Endodermal cell (in vitro differentiated cells): ENCODE measurements at regions not wholly inside any gene's neighbourhood (a gene's known extent, or its start where the extent isn't known, plus 50 kb on each side); places are given as distances from the start of the nearest gene placed in this dataset.

ENCODE experiments used
- DNase-seq: peaks from one replicate; pipeline ENCODE4 v3.0.0-alpha.2; 2017
- H3K27ac ChIP-seq: 2 replicates; pipeline ENCODE4 v1.5.1; 2013; ENCODE audit warnings: mild to moderate bottlenecking, low read depth, low read length, moderate library complexity
- H3K27me3 ChIP-seq: 2 replicates; pipeline ENCODE4 v1.6.1; 2013; ENCODE audit warnings: mild to moderate bottlenecking, low read length, moderate library complexity; ENCODE audit not compliant: insufficient read depth, control insufficient read depth, poor library complexity, severe bottlenecking
- H3K36me3 ChIP-seq: 2 replicates; pipeline ENCODE4 v1.7.0; 2013; ENCODE audit warnings: mild to moderate bottlenecking, low read length, moderate library complexity; ENCODE audit not compliant: control insufficient read depth, insufficient read depth
- H3K4me1 ChIP-seq: one replicate; pipeline ENCODE4 v1.7.0; 2013; ENCODE audit warnings: low read length; ENCODE audit not compliant: control insufficient read depth, insufficient read depth
- H3K4me3 ChIP-seq: 2 replicates; pipeline ENCODE4 v1.5.1; 2013; ENCODE audit warnings: mild to moderate bottlenecking, low read length, moderate library complexity
- H3K9ac ChIP-seq: 2 replicates; pipeline ENCODE4 v1.6.1; 2013; ENCODE audit warnings: mild to moderate bottlenecking, low read length, moderate library complexity; ENCODE audit not compliant: poor library complexity, severe bottlenecking; ENCODE audit errors: extremely low read depth
- H3K9me3 ChIP-seq: 2 replicates; pipeline ENCODE4 v1.6.1; 2013; ENCODE audit warnings: mild to moderate bottlenecking, low read length, moderate library complexity; ENCODE audit not compliant: control insufficient read depth
- H3K27ac Mint-ChIP-seq: 2 replicates; pipeline ENCODE4 v1.8.0; 2020; ENCODE audit warnings: mixed read lengths
- H3K27me3 Mint-ChIP-seq: 2 replicates; pipeline ENCODE4 v1.8.0; 2021; ENCODE audit warnings: mild to moderate bottlenecking, mixed read lengths; ENCODE audit not compliant: insufficient read depth
- H3K36me3 Mint-ChIP-seq: 2 replicates; pipeline ENCODE4 v1.8.0; 2020; ENCODE audit warnings: low read depth, mixed read lengths
- H3K4me1 Mint-ChIP-seq: 2 replicates; pipeline ENCODE4 v1.8.0; 2020; ENCODE audit warnings: mixed read lengths
- H3K4me3 Mint-ChIP-seq: 2 replicates; pipeline ENCODE4 v1.8.0; 2020; ENCODE audit warnings: mild to moderate bottlenecking, moderate library complexity, mixed read lengths
- H3K9me3 Mint-ChIP-seq: 2 replicates; pipeline ENCODE4 v1.8.0; 2020; ENCODE audit warnings: mild to moderate bottlenecking, mixed read lengths
- WGBS, 2 experiments: methylation state at CpG; one replicate each; pipeline versions ENCODE4 v1.1.5 to v1.1.7; 2013; ENCODE audit warnings: missing lambda C conversion rate in 2 of 2, mixed read lengths in 1 of 2; ENCODE audit not compliant: insufficient coverage in 1 of 2, insufficient read length in 1 of 2; 5-methylcytosine and 5-hydroxymethylcytosine counted together
- TF ChIP-seq, protein P1 (sequence below): fragments of 200-600 bp; sonication (generic); conservative IDR thresholded peaks from 2 replicates; pipeline ENCODE4 v1.5.0; 2021; ENCODE audit warnings: antibody characterized with exemption, mild to moderate bottlenecking

DNA sequence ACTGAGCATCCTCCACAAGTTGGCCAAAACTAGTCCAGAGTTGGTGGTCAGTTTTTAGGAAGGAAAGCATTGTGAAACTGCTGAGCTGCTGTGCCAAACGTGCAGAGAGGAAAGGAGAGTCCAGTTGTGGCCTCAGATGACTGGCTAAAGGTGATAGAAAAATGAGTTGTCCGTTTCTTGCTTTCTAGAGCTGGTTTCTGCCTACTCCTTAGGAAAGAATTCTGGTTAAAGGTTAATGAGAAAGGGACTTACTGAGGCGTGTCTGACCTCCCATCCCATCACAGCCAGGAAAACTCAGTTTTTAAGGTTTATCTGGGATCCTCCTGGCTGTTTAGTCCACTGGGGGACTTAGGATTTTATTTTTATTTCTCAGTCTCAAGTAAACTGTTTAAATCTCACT is 1186.3 kb downstream of the UQCRFS1 start:
- TF ChIP-seq, protein P1, sequence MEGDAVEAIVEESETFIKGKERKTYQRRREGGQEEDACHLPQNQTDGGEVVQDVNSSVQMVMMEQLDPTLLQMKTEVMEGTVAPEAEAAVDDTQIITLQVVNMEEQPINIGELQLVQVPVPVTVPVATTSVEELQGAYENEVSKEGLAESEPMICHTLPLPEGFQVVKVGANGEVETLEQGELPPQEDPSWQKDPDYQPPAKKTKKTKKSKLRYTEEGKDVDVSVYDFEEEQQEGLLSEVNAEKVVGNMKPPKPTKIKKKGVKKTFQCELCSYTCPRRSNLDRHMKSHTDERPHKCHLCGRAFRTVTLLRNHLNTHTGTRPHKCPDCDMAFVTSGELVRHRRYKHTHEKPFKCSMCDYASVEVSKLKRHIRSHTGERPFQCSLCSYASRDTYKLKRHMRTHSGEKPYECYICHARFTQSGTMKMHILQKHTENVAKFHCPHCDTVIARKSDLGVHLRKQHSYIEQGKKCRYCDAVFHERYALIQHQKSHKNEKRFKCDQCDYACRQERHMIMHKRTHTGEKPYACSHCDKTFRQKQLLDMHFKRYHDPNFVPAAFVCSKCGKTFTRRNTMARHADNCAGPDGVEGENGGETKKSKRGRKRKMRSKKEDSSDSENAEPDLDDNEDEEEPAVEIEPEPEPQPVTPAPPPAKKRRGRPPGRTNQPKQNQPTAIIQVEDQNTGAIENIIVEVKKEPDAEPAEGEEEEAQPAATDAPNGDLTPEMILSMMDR, result no peak
- WGBS, 2 experiments, result 80 to 82% methylated on average over 2 to 3 of the region's 3 CpGs

DNA sequence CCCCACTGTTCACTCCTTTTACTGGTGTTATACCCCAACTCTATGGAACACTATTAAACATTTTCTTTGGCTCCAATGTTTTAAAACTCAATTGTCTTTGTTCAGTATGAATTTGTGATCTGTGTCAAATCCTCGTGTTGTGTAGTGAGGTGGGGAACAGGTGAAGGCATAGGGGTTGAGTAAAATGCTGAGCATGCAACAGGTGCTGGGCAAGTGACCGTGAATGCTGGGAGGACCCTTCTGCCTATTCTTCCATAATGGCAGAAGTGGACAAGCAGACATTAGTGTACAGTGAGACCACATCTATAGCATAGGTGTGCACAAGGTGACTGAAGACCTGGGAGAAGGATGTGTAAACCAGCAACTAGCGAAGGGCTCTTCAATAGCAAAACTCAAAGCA is 1188.0 kb downstream of the UQCRFS1 start:
- Mint-ChIP-seq H3K27me3 (no peaks in the 10 kb centered on the region), H3K4me1 (peaks cover 27% of the 10 kb centered on the region), H3K27ac (no peak overlapping the region), H3K9me3 (peaks cover 3% of the 10 kb centered on the region), H3K36me3 (no peaks in the 10 kb centered on the region), H3K4me3 (no peak overlapping the region)
- peaks cover 9% of the 10 kb centered on the region for H3K9me3 ChIP-seq
- H3K4me3 ChIP-seq, result no peak overlapping the region
- no peak overlapping the region for H3K9ac ChIP-seq
- H3K27me3 ChIP-seq, result no peaks in the 10 kb centered on the region
- DNase-seq, result no peak
- TF ChIP-seq, protein P1, result no peak
- H3K36me3 ChIP-seq, result no peaks in the 10 kb centered on the region
- H3K4me1 ChIP-seq, result peaks cover 7% of the 10 kb centered on the region
- H3K27ac ChIP-seq, result no peak overlapping the region
- 95 to 100% methylated on average over 1 to 3 of the region's 3 CpGs for WGBS, 2 experiments

More for the DNA sequence above, 1186.3 kb downstream of the UQCRFS1 start:
- Mint-ChIP-seq H3K4me3 (no peak overlapping the region), H3K9me3 (peaks cover 14% of the 10 kb centered on the region), H3K36me3 (no peaks in the 10 kb centered on the region), H3K27me3 (no peaks in the 10 kb centered on the region), H3K4me1 (peaks cover 13% of the 10 kb centered on the region), H3K27ac (no peak overlapping the region)
- H3K9me3 ChIP-seq, result peaks cover 25% of the 10 kb centered on the region
- no peaks in the 10 kb centered on the region for H3K36me3 ChIP-seq
- no peaks in the 10 kb centered on the region for H3K4me1 ChIP-seq
- no peak overlapping the region for H3K27ac ChIP-seq
- no peak overlapping the region for H3K4me3 ChIP-seq
- H3K27me3 ChIP-seq, result no peaks in the 10 kb centered on the region
- H3K9ac ChIP-seq, result no peak overlapping the region
- no peak for DNase-seq

DNA sequence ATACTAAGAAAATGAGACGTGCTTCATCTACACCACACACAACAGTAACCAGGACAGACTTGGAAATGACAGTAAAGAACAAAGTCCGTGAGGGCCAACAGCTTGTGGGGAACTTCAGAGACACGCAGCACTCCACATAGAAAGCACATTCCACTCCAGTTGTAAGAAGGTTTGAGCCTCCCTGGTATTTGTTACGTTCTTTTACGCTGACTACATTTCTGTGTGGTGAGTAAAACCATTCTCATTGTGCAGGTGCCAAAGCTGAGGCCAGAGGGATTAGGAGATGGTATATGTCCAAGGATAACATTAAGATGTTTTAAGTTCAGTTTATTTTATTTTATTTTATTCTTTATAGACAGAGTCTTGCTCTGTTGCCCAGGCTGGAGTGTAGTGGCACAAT is 1189.9 kb downstream of the UQCRFS1 start:
- Mint-ChIP-seq H3K9me3 (peaks cover under 1% of the 10 kb centered on the region), H3K36me3 (no peaks in the 10 kb centered on the region), H3K4me1 (peaks cover 37% of the 10 kb centered on the region), H3K4me3 (no peak overlapping the region), H3K27me3 (no peaks in the 10 kb centered on the region), H3K27ac (no peak overlapping the region)
- TF ChIP-seq, protein P1, result no peak
- Histone ChIP-seq H3K9me3 (peaks cover 4% of the 10 kb centered on the region), H3K9ac (no peak overlapping the region), H3K4me1 (peaks cover 13% of the 10 kb centered on the region), H3K27me3 (no peaks in the 10 kb centered on the region), H3K27ac (no peak overlapping the region), H3K36me3 (no peaks in the 10 kb centered on the region), H3K4me3 (no peak overlapping the region)
- 94 to 96% methylated on average over 2 to 5 of the region's 5 CpGs for WGBS, 2 experiments
- no peak for DNase-seq
